Breast epithelium (tissue), 4 donors: ENCODE measurements at regions not wholly inside any gene's neighbourhood (a gene's known extent, or its start where the extent isn't known, plus 50 kb on each side); places are given as distances from the start of the nearest gene placed in this dataset.

ENCODE experiments used
- DNase-seq, 2 donors: peaks; one replicate each; pipeline ENCODE4 v3.0.0-alpha.2; 2019; ENCODE audit warnings: low spot score in 2 of 2
- H3K27ac ChIP-seq, 2 donors: fragments of 200-600 bp; sonication (generic) in 1 of 2; one replicate each; pipeline ENCODE4 v1.5.1; 2016 to 2019; ENCODE audit warnings: mild to moderate bottlenecking in 1 of 2
- H3K27me3 ChIP-seq, 2 donors: fragments of 200-600 bp; sonication (generic) in 1 of 2; one replicate each; pipeline versions ENCODE4 v1.5.1 to v1.6.0; 2017 to 2019; ENCODE audit warnings: control low read depth in 1 of 2, mild to moderate bottlenecking in 1 of 2
- H3K36me3 ChIP-seq: fragments of 200-600 bp; one replicate; pipeline ENCODE4 v1.5.1; 2019
- H3K4me1 ChIP-seq, 2 donors: fragments of 200-600 bp; sonication (generic); one replicate each; pipeline ENCODE4 v1.5.1; 2016 to 2019; ENCODE audit warnings: control low read depth in 1 of 2
- H3K4me3 ChIP-seq, 3 donors: fragments of 200-600 bp; sonication (generic); 1 replicate in 2 of 3; 2 replicates in 1 of 3; pipeline ENCODE4 v1.5.1; 2016 to 2019; ENCODE audit warnings: mild to moderate bottlenecking in 3 of 3, moderate library complexity in 2 of 3
- H3K9me3 ChIP-seq, 2 donors: fragments of 200-600 bp; sonication (generic) in 1 of 2; one replicate each; pipeline ENCODE4 v1.5.1; 2016 to 2019; ENCODE audit warnings: control low read depth in 1 of 2
- POLR2A ChIP-seq: fragments of 450-650 bp; IDR thresholded peaks from one replicate; pipeline ENCODE4 v1.6.1; 2016; ENCODE audit warnings: antibody characterized with exemption, mild to moderate bottlenecking, moderate library complexity
- POLR2AphosphoS5 ChIP-seq, 3 donors: sonication (generic); formaldehyde crosslinking; IDR thresholded peaks; one replicate each; pipeline ENCODE4 v1.6.1; 2017; ENCODE audit warnings: antibody characterized with exemption in 3 of 3
- intact Hi-C: fragments of 100-400 bp; cut with DNase I; formaldehyde crosslinking; loops from one replicate; pipeline ENCODE4 v1.15.1; 2023; ENCODE audit warnings: low total_unique reads
- TF ChIP-seq, protein P1 (sequence below), 3 donors: fragments of 450-650 bp; IDR thresholded peaks; one replicate each; pipeline ENCODE4 v1.5.1; 2016 to 2017; ENCODE audit warnings: antibody characterized with exemption in 3 of 3, mild to moderate bottlenecking in 3 of 3, moderate library complexity in 3 of 3

DNA sequence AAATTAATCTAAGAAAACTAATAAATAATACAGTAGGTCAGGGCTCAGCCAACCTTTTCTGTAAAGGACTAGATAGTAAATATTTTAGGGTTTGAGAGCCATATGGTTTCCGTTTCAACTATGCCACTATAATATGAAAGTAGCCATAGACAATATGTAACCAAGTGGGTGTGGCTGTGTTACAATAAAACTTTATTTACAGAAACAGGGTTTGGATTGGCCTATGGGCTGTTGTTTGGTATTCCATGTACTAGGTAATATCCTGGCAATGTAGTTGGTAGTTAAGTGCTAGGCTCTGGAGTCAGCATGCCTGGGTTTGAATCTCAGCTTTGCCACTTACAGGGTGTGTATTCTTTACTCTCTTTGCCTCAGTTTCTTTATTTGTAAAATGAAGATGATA lies 156.5 kb upstream of the RPH3A start:
- TF ChIP-seq POLR2A (no peak), POLR2AphosphoS5 (IDR thresholded peaks at IDR 0.05) (no peak)
- TF ChIP-seq, protein P1, sequence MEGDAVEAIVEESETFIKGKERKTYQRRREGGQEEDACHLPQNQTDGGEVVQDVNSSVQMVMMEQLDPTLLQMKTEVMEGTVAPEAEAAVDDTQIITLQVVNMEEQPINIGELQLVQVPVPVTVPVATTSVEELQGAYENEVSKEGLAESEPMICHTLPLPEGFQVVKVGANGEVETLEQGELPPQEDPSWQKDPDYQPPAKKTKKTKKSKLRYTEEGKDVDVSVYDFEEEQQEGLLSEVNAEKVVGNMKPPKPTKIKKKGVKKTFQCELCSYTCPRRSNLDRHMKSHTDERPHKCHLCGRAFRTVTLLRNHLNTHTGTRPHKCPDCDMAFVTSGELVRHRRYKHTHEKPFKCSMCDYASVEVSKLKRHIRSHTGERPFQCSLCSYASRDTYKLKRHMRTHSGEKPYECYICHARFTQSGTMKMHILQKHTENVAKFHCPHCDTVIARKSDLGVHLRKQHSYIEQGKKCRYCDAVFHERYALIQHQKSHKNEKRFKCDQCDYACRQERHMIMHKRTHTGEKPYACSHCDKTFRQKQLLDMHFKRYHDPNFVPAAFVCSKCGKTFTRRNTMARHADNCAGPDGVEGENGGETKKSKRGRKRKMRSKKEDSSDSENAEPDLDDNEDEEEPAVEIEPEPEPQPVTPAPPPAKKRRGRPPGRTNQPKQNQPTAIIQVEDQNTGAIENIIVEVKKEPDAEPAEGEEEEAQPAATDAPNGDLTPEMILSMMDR (IDR thresholded peaks at IDR 0.05): no peak
- H3K9me3 ChIP-seq: no peaks in the 10 kb centered on the region

DNA sequence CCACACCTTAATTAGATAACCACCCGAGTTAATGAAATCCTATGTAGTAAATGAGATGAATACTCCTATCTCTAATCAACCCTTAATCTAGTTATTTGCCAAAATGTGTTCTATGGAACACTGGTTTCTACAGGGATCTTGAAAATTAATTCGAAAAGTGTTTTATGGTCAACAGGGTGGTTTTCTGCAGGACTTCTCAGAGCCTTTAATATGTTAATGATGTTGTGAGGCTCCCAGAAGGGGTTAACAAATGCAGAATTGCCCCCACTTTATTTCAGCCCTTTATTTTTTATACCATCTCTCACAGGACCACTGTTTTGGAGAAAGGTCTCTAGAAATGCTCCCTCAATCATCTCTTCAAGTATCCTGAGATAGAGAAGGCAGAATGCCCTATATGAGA lies 153.1 kb upstream of the RPH3A start:
- H3K4me1 ChIP-seq: no peaks in the 10 kb centered on the region
- H3K27ac ChIP-seq: no peak overlapping the region
- TF ChIP-seq POLR2AphosphoS5 (IDR thresholded peaks at IDR 0.05) (no peak), POLR2A (no peak)
- TF ChIP-seq, protein P1 (IDR thresholded peaks at IDR 0.05): no peak
- H3K36me3 ChIP-seq: no peaks in the 10 kb centered on the region
- no peaks in the 10 kb centered on the region for H3K9me3 ChIP-seq
- H3K4me3 ChIP-seq: no peak overlapping the region
- intact Hi-C loops: no loop called here
- no peak for DNase-seq
- peaks cover 0 to 16% of the 10 kb centered on the region in 2 donors for H3K27me3 ChIP-seq

More for the DNA sequence above, 156.5 kb upstream of the RPH3A start:
- no peak overlapping the region for H3K4me3 ChIP-seq
- no peaks in the 10 kb centered on the region for H3K36me3 ChIP-seq
- intact Hi-C loops: no loop called here
- H3K27me3 ChIP-seq: peaks cover 0 to 16% of the 10 kb centered on the region in 2 donors
- no peak overlapping the region for H3K27ac ChIP-seq
- DNase-seq: no peak
- H3K4me1 ChIP-seq: no peaks in the 10 kb centered on the region

DNA sequence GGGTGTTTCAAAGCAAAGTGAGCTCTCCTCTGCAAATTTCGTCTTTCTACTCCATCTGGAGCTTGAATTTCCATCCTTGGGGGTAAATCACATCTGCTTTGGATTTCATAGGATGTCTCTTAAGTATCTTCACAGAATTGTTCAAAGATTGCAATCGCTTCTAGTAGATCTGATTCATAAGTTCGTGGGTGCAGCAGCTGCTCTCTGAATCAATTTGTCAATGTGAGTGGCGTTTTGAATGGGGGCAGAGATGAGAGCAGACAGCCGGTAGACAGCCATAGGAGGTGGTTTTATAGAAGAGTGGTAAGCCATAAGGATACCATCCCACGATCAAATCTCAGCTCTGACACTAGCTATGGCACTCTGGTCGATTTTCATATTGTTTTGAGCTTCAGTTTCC lies 146.0 kb upstream of the RPH3A start:
- intact Hi-C loops: no loop called here
- DNase-seq: no peak
- Histone ChIP-seq H3K4me3 (no peak overlapping the region), H3K36me3 (no peaks in the 10 kb centered on the region), H3K9me3 (no peaks in the 10 kb centered on the region), H3K4me1 (no peaks in the 10 kb centered on the region), H3K27ac (no peak overlapping the region), H3K27me3 (peaks cover 0 to 5% of the 10 kb centered on the region in 2 donors)
- TF ChIP-seq, protein P1 (IDR thresholded peaks at IDR 0.05): no peak
- TF ChIP-seq POLR2A (no peak), POLR2AphosphoS5 (IDR thresholded peaks at IDR 0.05) (no peak)

DNA sequence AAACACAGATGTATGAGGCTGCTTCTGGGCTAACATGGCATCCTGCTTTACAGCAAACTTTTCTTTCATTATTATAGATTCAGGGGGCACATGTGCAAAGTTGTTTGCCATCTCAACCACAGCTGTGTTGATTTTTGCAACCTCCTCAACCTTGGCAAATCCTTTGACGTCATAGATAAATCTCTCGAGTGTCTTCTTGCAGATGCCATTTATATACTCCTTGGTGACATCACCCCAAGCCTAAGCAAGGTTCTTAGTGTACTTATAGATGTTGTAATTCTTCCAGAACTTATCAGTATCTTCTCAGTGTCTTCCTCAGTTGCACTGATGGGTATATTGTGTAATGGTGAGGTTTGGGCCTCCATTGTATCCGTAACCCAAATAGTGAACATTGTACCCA lies 135.4 kb upstream of the RPH3A start:
- TF ChIP-seq POLR2A: no peak
- TF ChIP-seq, protein P1 (IDR thresholded peaks at IDR 0.05): no peak
- no peak for TF ChIP-seq POLR2AphosphoS5 (IDR thresholded peaks at IDR 0.05)
- Histone ChIP-seq H3K4me3 (no peak overlapping the region), H3K27me3 (peaks cover 0 to 3% of the 10 kb centered on the region in 2 donors), H3K36me3 (no peaks in the 10 kb centered on the region), H3K27ac (no peak overlapping the region), H3K9me3 (no peaks in the 10 kb centered on the region), H3K4me1 (no peaks in the 10 kb centered on the region)
- no peak for DNase-seq
- intact Hi-C loops: no loop called here

DNA sequence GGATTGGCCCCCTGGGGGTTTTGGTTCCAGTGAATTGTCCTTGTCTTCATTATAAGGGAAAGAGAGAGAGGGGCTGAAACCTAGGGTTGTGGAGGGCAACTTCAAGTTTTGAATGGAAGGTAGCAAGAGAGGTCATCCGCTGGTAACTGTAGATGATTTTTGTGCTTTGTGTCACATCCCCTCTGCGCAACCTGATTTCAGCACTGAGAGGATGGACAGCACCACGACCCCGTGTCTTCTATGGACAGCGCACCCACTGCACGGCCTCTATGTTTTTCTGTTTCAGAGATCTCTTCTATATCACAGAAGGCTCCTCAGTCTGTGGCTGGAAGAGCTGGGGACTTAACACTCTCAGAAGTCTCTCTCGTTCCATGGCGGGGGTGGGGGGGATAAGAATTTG lies 127.0 kb upstream of the RPH3A start:
- Histone ChIP-seq H3K36me3 (no peaks in the 10 kb centered on the region), H3K4me1 (no peaks in the 10 kb centered on the region), H3K4me3 (no peak overlapping the region), H3K9me3 (no peaks in the 10 kb centered on the region), H3K27ac (no peak overlapping the region), H3K27me3 (peaks cover 0 to 6% of the 10 kb centered on the region in 2 donors)
- TF ChIP-seq POLR2A (no peak), POLR2AphosphoS5 (IDR thresholded peaks at IDR 0.05) (no peak)
- TF ChIP-seq, protein P1 (IDR thresholded peaks at IDR 0.05): no peak
- DNase-seq: no peak
- intact Hi-C loops: no loop called here
